ENCODE measurements at regions not wholly inside any gene's neighbourhood (a gene's known extent, or its start where the extent isn't known, plus 50 kb on each side); places are given as distances from the start of the nearest gene placed in this dataset.
A peak's percentile ranks its signal among the peaks of the same experiment; 100 is the strongest.
"Not testable (repeated sequence)": the region's sequence is repeated elsewhere in the genome, so short reads cannot be mapped to it uniquely, and the experiment has no call there.

GRCh38 chr12:46602474-46602873 lies 223.3 kb downstream of the SLC38A4 start:
- in situ Hi-C loops (cut with HindIII; ENCODE audit: low pct_unique_long_range_greater_than_20kb, low sequenced_read_pairs), result no loop called here

DNA sequence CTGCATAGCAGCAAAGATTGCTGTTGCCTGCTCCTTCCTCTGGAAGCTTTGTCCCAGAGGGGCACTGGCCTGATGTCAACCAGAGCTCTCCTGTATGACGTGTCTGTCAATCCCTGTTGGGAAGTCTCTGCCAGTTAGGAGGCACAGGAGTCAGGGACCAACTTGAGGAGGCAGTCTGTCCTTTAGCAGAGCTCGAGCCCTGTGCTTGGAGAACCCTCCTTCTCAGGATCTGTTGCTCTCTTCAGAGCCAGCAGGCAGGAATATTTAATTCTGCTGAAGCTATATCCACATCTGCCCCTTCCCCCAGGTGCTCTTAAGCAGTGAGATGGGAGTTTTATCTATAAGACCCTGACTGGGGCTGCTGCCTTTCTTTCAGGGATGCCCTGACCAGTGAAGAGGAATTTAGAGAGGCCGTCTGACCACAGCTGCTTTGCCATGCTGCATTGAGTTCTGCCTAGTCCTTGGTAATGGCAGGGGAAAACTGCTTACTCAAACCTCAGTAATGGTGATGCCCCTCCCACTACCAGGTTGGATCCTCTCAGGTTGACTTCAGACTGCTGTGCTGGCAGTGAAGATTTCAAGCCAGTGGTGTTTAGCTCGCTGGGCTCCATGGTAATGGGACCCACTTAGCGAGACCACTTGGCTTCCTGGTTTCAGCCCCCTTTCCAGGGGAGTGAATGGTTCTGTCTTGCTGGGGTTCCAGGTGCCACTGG lies 218.6 kb upstream of the SLC38A2 start:
- DNase-seq (ENCODE audit: low read depth, low spot score), result no peak
- in situ Hi-C loops (cut with HindIII; ENCODE audit: low pct_unique_long_range_greater_than_20kb, low sequenced_read_pairs), result no loop called here

More at GRCh38 chr12:46602474-46602873, 223.3 kb downstream of the SLC38A4 start:
- DNase-seq (ENCODE audit: low read depth, low spot score), result no peak

- no peak for DNase-seq (ENCODE audit: low read depth, low spot score)
- in situ Hi-C loops (cut with HindIII; ENCODE audit: low pct_unique_long_range_greater_than_20kb, low sequenced_read_pairs), result no loop called here
Observed at GRCh38 chr12:46585854-46586621, 213.5 kb upstream of the SLC38A2 start.

DNA sequence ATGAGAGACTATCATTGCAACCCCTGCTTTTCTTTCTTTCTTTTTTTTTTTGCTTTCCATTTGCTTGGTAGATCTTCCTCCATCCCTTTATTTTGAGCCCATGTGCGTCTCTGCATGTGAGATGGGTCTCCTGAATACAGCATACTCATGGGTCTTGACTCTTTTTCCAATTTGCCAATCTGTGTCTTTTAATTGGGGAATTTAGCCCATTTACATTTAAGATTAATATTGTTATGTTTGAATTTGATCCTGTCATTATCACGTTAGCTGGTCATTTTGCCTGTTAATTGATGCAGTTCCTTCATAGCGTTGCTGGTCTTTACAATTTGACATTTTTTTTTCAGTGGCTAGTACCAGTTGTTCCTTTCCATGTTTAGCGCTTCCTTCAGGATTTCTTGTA lies 211.5 kb upstream of the SLC38A2 start:
- DNase-seq (ENCODE audit: low read depth, low spot score); in situ Hi-C loops (cut with HindIII; ENCODE audit: low pct_unique_long_range_greater_than_20kb, low sequenced_read_pairs): not testable (repeated sequence)

DNA sequence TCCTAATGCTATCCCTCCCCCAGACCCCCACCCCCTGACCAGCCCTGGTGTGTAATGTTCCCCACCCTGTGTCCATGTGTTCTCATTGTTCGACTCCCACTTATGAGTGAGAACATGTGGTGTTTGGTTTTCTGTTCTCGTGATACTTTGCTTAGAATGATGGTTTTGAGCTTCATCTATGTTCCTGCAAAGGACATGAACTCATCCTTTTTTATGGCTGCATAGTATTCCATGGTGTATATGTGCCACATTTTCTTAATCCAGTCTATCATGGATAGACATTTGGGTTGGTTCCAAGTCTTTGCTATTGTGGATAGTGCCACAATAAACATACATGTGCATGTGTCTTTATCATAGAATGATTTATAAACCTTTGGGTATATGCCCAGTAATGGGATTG lies 209.4 kb upstream of the SLC38A2 start:
- DNase-seq (ENCODE audit: low read depth, low spot score); in situ Hi-C loops (cut with HindIII; ENCODE audit: low pct_unique_long_range_greater_than_20kb, low sequenced_read_pairs): not testable (repeated sequence)

DNA sequence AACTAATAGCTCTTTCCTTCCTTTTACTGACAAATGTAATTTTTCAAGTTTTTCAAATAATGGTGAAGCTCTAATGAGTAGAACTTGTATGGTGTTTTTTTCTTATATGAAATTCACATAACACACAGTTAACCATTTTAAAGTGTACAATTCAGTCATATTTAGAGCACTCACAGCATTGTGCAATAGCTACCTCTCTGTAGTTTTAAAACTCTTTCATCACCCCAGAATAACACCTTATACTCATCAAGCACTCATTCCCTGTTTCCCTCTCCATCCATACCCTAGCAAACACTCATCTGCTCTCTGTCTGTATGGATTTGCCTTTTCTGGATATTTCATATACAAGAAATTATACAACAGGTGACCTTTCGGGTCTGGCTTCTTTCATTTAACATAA lies 207.9 kb upstream of the SLC38A2 start:
- in situ Hi-C loops (cut with HindIII; ENCODE audit: low pct_unique_long_range_greater_than_20kb, low sequenced_read_pairs), result no loop called here
- DNase-seq (ENCODE audit: low read depth, low spot score), result no peak

GRCh38 chr12:46579474-46579873 lies 206.9 kb upstream of the SLC38A2 start:
- no peak for DNase-seq (ENCODE audit: low read depth, low spot score)
- in situ Hi-C loops (cut with HindIII; ENCODE audit: low pct_unique_long_range_greater_than_20kb, low sequenced_read_pairs), result no loop called here

DNA sequence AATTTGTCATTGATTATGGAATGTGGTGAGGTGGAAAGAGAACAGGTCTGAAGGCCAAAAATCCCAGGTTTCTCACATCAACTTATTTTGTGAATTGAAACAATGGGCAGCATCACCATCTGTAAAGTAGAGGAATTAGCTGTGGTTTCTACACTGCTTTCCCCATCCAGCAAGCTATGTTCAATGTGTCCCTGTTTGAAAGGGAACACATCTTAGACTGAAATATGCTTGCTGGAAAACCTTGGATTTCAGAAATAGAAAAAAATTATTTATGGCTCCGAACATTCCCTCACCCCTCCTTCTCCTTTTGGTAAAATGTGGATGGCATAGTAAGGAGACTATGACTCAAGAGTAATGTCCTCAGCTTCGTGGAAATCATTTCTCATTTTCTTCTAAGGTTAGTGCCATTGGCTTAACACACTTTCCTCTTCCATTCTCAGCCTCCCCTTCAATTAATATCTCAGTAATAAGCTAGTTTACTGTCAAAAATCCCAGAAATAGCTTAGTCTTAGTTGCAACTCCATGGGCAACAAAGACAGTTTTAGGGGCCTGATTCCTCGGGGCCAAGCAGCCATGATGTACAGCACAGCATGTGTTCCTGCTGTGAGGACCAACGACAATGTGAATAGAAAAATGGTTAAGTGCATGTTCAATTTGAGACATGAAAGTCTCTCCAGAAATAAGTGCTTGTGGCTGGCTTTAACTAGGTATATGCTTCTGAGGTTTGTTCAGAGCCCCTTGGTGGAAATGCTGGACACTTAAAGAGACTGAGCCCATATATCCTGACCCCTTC lies 205.8 kb upstream of the SLC38A2 start:
- in situ Hi-C loops (cut with HindIII; ENCODE audit: low pct_unique_long_range_greater_than_20kb, low sequenced_read_pairs), result no loop called here
- no peak for DNase-seq (ENCODE audit: low read depth, low spot score)

DNA sequence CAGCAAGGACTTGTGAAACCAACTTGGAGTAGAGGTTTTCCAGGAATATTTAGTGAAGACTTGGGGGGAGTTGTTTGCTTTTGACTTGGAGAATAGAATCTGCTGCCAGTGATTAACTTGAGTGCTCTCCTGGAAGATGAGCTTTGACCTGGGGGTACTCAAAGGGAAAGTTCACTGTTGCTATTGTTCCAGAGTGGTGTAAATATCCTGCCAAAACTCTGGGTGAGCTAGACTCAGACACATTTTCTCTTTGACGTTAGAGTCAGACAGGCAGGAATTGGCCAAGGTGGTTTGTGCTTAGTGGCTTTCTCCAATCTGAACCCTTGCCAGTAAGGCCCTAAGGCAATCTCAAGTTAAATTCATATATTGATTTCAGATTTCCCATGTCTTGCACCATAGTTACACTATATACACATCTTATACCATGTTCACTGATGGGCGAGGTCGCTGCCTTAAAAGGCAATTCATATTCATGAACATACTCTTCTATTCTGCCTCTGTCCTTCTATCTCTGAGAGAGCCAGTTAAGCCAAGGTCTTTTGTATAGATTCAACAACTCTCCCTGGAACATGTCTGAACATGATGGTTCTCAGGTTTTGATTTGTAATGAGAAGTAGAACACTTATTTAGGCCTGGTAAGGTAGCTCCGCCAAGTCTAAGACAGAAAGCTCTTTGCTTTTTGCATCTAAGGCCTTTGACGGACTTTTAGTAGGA lies 204.6 kb upstream of the SLC38A2 start:
- no peak for DNase-seq (ENCODE audit: low read depth, low spot score)

GRCh38 chr12:46574847-46575246 lies 202.3 kb upstream of the SLC38A2 start:
- in situ Hi-C loops (cut with HindIII; ENCODE audit: low pct_unique_long_range_greater_than_20kb, low sequenced_read_pairs), result no loop called here
- DNase-seq (ENCODE audit: low read depth, low spot score), result no peak

More for the DNA sequence above, 204.6 kb upstream of the SLC38A2 start:
- in situ Hi-C loops (cut with HindIII; ENCODE audit: low pct_unique_long_range_greater_than_20kb, low sequenced_read_pairs), result no loop called here

GRCh38 chr12:46573347-46573658 lies 200.7 kb upstream of the SLC38A2 start:
- DNase-seq (ENCODE audit: low read depth, low spot score), result no peak

DNA sequence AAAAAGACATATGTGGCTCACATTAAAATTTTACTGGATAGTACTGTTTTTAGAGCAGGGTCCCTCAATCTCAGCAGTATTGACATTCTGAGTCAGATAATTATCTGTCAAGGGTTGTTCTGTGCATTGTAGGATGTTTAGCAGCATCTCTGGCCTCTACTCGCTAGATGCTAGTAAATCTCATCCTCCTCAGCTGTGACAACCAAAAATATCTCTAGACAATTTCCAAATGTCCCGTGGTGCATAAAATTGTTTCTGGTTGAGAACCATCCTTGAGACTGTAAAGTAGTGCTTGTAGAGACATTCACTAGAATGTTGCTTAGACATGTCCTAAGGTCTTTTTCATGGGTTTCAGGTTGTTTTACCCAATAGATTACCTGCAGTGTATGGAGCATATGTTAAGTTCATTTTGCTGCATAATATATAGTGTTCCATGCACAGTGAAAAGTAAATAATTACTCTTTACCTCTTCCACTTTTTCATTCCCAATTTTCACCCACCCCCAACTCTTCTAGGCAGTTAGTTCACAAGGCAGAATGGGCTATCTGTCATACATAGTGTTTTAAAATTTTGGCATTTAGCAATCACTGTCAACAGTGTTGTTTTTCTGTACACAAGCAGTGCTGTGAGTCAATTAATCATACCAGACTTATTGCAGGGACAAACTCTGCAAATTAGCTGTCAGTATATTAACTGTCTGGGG lies 200.2 kb upstream of the SLC38A2 start:
- DNase-seq (ENCODE audit: low read depth, low spot score), result no peak
- in situ Hi-C loops (cut with HindIII; ENCODE audit: low pct_unique_long_range_greater_than_20kb, low sequenced_read_pairs), result no loop called here

More at GRCh38 chr12:46573347-46573658, 200.7 kb upstream of the SLC38A2 start:
- in situ Hi-C loops (cut with HindIII; ENCODE audit: low pct_unique_long_range_greater_than_20kb, low sequenced_read_pairs), result no loop called here

DNA sequence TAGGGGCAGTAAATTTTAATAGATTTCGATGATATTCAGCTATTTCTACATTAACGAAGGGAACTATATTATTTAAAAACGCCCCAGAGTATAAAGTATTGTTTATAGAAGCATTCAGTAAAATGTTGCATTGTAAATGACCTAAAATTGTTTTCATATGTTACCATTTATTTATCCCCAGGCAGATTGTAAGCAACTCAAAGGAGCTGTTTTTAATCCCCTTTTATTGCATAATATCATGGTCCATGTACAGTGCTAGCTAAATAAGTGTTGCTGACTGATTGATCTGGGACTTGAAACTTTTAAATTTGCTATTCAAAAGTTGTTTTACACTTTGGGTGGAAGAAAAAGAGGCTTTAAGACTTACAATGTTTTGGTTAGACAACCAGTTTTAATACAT lies 199.0 kb upstream of the SLC38A2 start:
- DNase-seq (ENCODE audit: low read depth, low spot score), result no peak
- in situ Hi-C loops (cut with HindIII; ENCODE audit: low pct_unique_long_range_greater_than_20kb, low sequenced_read_pairs), result no loop called here

DNA sequence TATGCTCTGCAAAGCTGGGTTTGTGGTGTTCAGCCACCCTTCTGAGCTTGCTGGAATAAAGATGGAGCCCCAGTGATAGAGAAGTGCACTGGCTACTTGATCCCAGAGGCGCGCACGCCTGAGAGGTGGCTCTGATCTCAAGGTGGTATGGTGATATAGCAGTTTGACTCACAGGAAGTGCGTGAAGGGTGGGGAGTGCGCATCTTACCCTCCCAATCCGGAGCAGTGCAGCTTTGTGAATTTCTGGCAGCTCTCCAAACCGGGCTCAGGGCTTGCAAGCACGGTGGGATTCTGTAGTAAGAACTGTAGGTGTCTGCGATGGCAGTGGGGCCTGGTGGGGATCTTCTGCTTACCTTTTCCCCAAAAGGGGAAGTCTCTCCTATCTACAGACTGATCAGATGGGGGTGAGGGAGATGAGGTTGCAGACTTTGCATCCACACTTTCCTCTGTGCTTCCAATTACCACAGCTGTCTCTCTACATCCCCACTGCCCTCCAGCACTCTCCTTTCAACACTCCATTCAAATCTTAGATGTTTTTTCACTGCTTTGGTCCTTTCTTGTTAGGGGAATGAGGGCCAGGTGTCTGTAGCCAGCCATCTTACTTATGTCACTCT lies 197.4 kb upstream of the SLC38A2 start:
- in situ Hi-C loops (cut with HindIII; ENCODE audit: low pct_unique_long_range_greater_than_20kb, low sequenced_read_pairs), result no loop called here
- no peak for DNase-seq (ENCODE audit: low read depth, low spot score)

GRCh38 chr12:46567667-46568066 lies 195.1 kb upstream of the SLC38A2 start:
- DNase-seq (ENCODE audit: low read depth, low spot score), result no peak
- in situ Hi-C loops (cut with HindIII; ENCODE audit: low pct_unique_long_range_greater_than_20kb, low sequenced_read_pairs), result no loop called here

DNA sequence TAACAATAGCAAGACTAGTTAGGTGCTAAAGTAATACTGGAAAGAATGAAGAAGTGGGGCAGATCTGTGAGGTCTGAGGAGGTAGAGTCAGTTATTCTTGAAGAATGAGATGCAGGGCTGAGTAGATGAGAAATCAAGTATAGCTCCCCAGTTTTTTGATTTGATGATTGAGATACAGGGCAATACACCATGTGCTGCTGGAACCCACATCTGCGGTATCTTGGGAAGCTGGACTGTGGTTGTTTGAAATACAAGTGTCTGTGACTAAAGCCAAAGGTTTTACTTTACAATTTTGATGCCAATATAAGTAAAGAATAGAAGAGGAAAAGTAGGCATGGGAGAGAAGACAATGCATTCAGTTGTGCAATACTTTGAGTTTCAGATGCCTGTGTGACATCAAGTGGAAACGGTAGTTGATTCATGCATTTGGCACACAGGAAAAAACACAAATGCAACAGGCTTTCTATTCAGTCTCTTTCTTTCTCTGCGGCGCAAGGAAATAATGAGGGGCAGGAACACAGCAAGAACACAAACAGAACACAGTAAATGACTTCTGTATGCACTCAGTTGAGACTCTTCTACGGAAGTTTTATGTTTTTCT lies 190.2 kb upstream of the SLC38A2 start:
- in situ Hi-C loops (cut with HindIII; ENCODE audit: low pct_unique_long_range_greater_than_20kb, low sequenced_read_pairs), result no loop called here
- DNase-seq (ENCODE audit: low read depth, low spot score), result peak; percentile 77

Data from SK-MEL-5 (cell line).